H9 (cell line): ENCODE measurements at regions not wholly inside any gene's neighbourhood (a gene's known extent, or its start where the extent isn't known, plus 50 kb on each side); places are given as distances from the start of the nearest gene placed in this dataset.

Experiments
- DNase-seq: peaks from one replicate; pipeline ENCODE4 v3.0.0-alpha.2; 2017
- H2AFZ ChIP-seq: one replicate; pipeline ENCODE4 v1.6.1; 2013; ENCODE audit warnings: mild to moderate bottlenecking, low read length, control low read depth, moderate library complexity
- H2AK5ac ChIP-seq: 2 replicates; pipeline ENCODE4 v1.6.1; 2013; ENCODE audit warnings: low read length, control low read depth, mixed read lengths; ENCODE audit not compliant: insufficient read length
- H2BK120ac ChIP-seq: one replicate; pipeline ENCODE4 v1.6.1; 2013; ENCODE audit warnings: low read depth, mild to moderate bottlenecking, low read length, control low read depth, inconsistent platforms; ENCODE audit not compliant: poor library complexity, severe bottlenecking
- H2BK12ac ChIP-seq: 2 replicates; pipeline ENCODE4 v1.6.1; 2013; ENCODE audit warnings: low read length, control low read depth, mixed read lengths, low read depth; ENCODE audit not compliant: insufficient read length
- H2BK15ac ChIP-seq: 2 replicates; pipeline ENCODE4 v1.6.1; 2013; ENCODE audit warnings: low read depth, low read length, control low read depth
- H2BK20ac ChIP-seq: one replicate; pipeline ENCODE4 v1.6.1; 2013; ENCODE audit warnings: low read depth, mild to moderate bottlenecking, low read length, control low read depth, inconsistent platforms; ENCODE audit not compliant: poor library complexity, severe bottlenecking
- H2BK5ac ChIP-seq: 2 replicates; pipeline ENCODE4 v1.6.1; 2013; ENCODE audit warnings: low read length, control low read depth, mixed read lengths; ENCODE audit not compliant: insufficient read length
- H3K14ac ChIP-seq: 2 replicates; pipeline ENCODE4 v1.6.1; 2013; ENCODE audit warnings: low read length, control low read depth; ENCODE audit not compliant: insufficient read depth
- H3K18ac ChIP-seq: 2 replicates; pipeline ENCODE4 v1.6.1; 2013; ENCODE audit warnings: low read depth, mild to moderate bottlenecking, mixed read lengths, low read length, control low read depth; ENCODE audit not compliant: insufficient read length
- H3K23ac ChIP-seq: 2 replicates; pipeline ENCODE4 v1.6.1; 2013; ENCODE audit warnings: low read length, control low read depth, mixed read lengths, low read depth; ENCODE audit not compliant: insufficient read length
- H3K23me2 ChIP-seq: 2 replicates; pipeline ENCODE4 v1.6.1; 2013; ENCODE audit warnings: low read depth, mild to moderate bottlenecking, mixed read lengths, low read length, control low read depth; ENCODE audit not compliant: insufficient read length, poor library complexity, severe bottlenecking
- H3K27ac ChIP-seq: 2 replicates; pipeline ENCODE4 v1.5.1; 2013; ENCODE audit warnings: low read length, control low read depth, mixed read lengths, low read depth; ENCODE audit not compliant: insufficient read length
- H3K27me3 ChIP-seq: 2 replicates; pipeline ENCODE4 v1.6.1; 2013; ENCODE audit warnings: low read length, control low read depth, inconsistent platforms; ENCODE audit not compliant: insufficient read depth
- H3K4ac ChIP-seq: 2 replicates; pipeline ENCODE4 v1.6.1; 2013; ENCODE audit warnings: low read depth, mild to moderate bottlenecking, control low read depth, inconsistent platforms, low read length, moderate library complexity
- H3K4me1 ChIP-seq: 2 replicates; pipeline ENCODE4 v1.6.1; 2013; ENCODE audit warnings: low read length, control low read depth, inconsistent platforms; ENCODE audit not compliant: insufficient read depth
- H3K4me2 ChIP-seq: 2 replicates; pipeline ENCODE4 v1.6.1; 2013; ENCODE audit warnings: low read length, control low read depth, mixed read lengths; ENCODE audit not compliant: insufficient read length, insufficient read depth
- H3K56ac ChIP-seq: 2 replicates; pipeline ENCODE4 v1.6.1; 2013; ENCODE audit warnings: low read depth, mild to moderate bottlenecking, mixed read lengths, low read length, control low read depth; ENCODE audit not compliant: insufficient read length
- H3K79me1 ChIP-seq: 2 replicates; pipeline ENCODE4 v1.6.1; 2013; ENCODE audit warnings: low read depth, mild to moderate bottlenecking, moderate library complexity, low read length, control low read depth, inconsistent platforms; ENCODE audit not compliant: insufficient read depth, poor library complexity, severe bottlenecking
- H3K79me2 ChIP-seq: 2 replicates; pipeline ENCODE4 v1.6.1; 2013; ENCODE audit warnings: low read length, control low read depth, inconsistent platforms; ENCODE audit not compliant: insufficient read depth
- H3K9ac ChIP-seq: 2 replicates; pipeline ENCODE4 v1.6.1; 2013; ENCODE audit warnings: low read length, control low read depth, mixed read lengths; ENCODE audit not compliant: insufficient read length; ENCODE audit errors: extremely low read depth
- H3K9me3 ChIP-seq: one replicate; pipeline ENCODE4 v1.6.1; 2013; ENCODE audit warnings: low read depth, low read length, inconsistent platforms; ENCODE audit not compliant: control insufficient read depth
- H3T11ph ChIP-seq: one replicate; pipeline ENCODE4 v1.6.1; 2013; ENCODE audit warnings: mild to moderate bottlenecking, low read length, control low read depth, inconsistent platforms
- H4K20me1 ChIP-seq: one replicate; pipeline ENCODE4 v1.6.1; 2013; ENCODE audit not compliant: control insufficient read depth, insufficient read length, insufficient read depth
- H4K5ac ChIP-seq: 2 replicates; pipeline ENCODE4 v1.6.1; 2013; ENCODE audit warnings: low read depth, mild to moderate bottlenecking, mixed read lengths, low read length, control low read depth; ENCODE audit not compliant: insufficient read length
- H4K8ac ChIP-seq: replicated peaks from 2 replicates; pipeline ENCODE4 v1.6.1; 2013; ENCODE audit warnings: low read length, control low read depth, mixed read lengths, low read depth; ENCODE audit not compliant: insufficient read length
- H4K91ac ChIP-seq: 2 replicates; pipeline ENCODE4 v1.6.1; 2013; ENCODE audit warnings: low read depth, mild to moderate bottlenecking, moderate library complexity, mixed read lengths, low read length, control low read depth; ENCODE audit not compliant: insufficient read length
- H3K27ac Mint-ChIP-seq, 3 experiments: 2 replicates in 2 of 3; 3 replicates in 1 of 3; pipeline ENCODE4 v1.8.0; 2020 to 2021; ENCODE audit warnings: mixed read lengths in 3 of 3, mild to moderate bottlenecking in 1 of 3, moderate library complexity in 1 of 3
- H3K27me3 Mint-ChIP-seq: 2 replicates; pipeline ENCODE4 v1.8.0; 2021; ENCODE audit warnings: low read depth, mild to moderate bottlenecking, moderate library complexity, mixed read lengths
- H3K36me3 Mint-ChIP-seq, 3 experiments: 2 replicates in 2 of 3; 3 replicates in 1 of 3; pipeline ENCODE4 v1.8.0; 2020 to 2021; ENCODE audit warnings: low read depth in 3 of 3, mixed read lengths in 3 of 3; ENCODE audit not compliant: insufficient read depth in 1 of 3
- H3K4me1 Mint-ChIP-seq, 2 experiments: 2 replicates each; pipeline ENCODE4 v1.8.0; 2020; ENCODE audit warnings: mixed read lengths in 2 of 2
- H3K4me3 Mint-ChIP-seq, 2 experiments: 2 replicates in 1 of 2; 3 replicates in 1 of 2; pipeline ENCODE4 v1.8.0; 2020 to 2021; ENCODE audit warnings: mild to moderate bottlenecking in 2 of 2, mixed read lengths in 2 of 2, moderate library complexity in 1 of 2
- H3K9me3 Mint-ChIP-seq, 2 experiments: 2 replicates in 1 of 2; 3 replicates in 1 of 2; pipeline ENCODE4 v1.8.0; 2020; ENCODE audit warnings: mild to moderate bottlenecking in 2 of 2, mixed read lengths in 2 of 2, moderate library complexity in 1 of 2
- WGBS: extraction: QIAGEN DNeasy Blood & Tissue Kit; methylation state at CpG from one replicate; pipeline ENCODE4 v1.1.7; 2013; ENCODE audit warnings: missing lambda C conversion rate, low lambda C conversion rate, mixed read lengths; ENCODE audit not compliant: insufficient read length; ENCODE audit errors: extremely low coverage; 5-methylcytosine and 5-hydroxymethylcytosine counted together
- TF ChIP-seq, protein P1 (sequence below): fragments of 200-600 bp; sonication (generic); conservative IDR thresholded peaks from 3 replicates; pipeline ENCODE4 v1.8.0; 2021; ENCODE audit warnings: antibody characterized with exemption, mild to moderate bottlenecking

DNA sequence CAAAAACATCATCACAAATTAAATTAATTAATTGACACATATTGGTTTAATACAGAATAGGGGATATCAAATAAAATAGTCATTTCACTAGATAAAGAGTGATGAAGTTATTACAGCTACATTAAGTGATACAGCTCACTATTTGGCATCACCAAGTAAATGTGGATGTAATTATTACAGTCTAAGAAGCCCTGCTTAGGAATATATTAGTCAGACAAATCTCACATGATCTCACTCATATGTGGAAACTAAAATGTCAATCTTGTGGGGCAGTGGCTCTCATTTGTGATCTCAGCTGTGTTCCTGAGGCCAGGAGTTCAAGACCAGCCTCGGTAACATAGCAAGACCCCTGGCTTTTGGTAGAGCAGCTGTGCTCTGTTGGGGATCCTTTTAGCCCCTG lies 233.4 kb upstream of the RGMB start:
- Mint-ChIP-seq H3K4me3 (no peak overlapping the region), H3K4me1 (peaks cover 22 to 24% of the 10 kb centered on the region in 2 experiments), H3K9me3 (peaks cover 5% of the 10 kb centered on the region in 2 experiments; a peak in 4 of 5 replicates), H3K36me3 (peaks cover 2 to 10% (median 3%) of the 10 kb centered on the region in 3 experiments; a peak in 5 of 7 replicates), H3K27ac (no peak overlapping the region), H3K27me3 (no peaks in the 10 kb centered on the region)
- H3K4me1 ChIP-seq = no peaks in the 10 kb centered on the region
- H3K9ac ChIP-seq = no peak overlapping the region
- no peaks in the 10 kb centered on the region for H3K9me3 ChIP-seq
- no peak overlapping the region for H2BK12ac ChIP-seq
- H2BK15ac ChIP-seq = no peak overlapping the region
- H4K91ac ChIP-seq = no peak overlapping the region
- DNase-seq = no peak
- no peak overlapping the region for H3K14ac ChIP-seq
- H3T11ph ChIP-seq = no peak overlapping the region
- no peak overlapping the region for H2AK5ac ChIP-seq
- H2BK120ac ChIP-seq = no peak overlapping the region
- no peak overlapping the region for H4K5ac ChIP-seq
- no peak overlapping the region for H3K23ac ChIP-seq
- no peaks in the 10 kb centered on the region for H3K23me2 ChIP-seq
- no CpG with 5 or more reads among the region's 1 CpG for WGBS
- no peak overlapping the region for H3K56ac ChIP-seq
- H3K79me2 ChIP-seq = no peaks in the 10 kb centered on the region
- no peaks in the 10 kb centered on the region for H3K79me1 ChIP-seq
- TF ChIP-seq, protein P1, sequence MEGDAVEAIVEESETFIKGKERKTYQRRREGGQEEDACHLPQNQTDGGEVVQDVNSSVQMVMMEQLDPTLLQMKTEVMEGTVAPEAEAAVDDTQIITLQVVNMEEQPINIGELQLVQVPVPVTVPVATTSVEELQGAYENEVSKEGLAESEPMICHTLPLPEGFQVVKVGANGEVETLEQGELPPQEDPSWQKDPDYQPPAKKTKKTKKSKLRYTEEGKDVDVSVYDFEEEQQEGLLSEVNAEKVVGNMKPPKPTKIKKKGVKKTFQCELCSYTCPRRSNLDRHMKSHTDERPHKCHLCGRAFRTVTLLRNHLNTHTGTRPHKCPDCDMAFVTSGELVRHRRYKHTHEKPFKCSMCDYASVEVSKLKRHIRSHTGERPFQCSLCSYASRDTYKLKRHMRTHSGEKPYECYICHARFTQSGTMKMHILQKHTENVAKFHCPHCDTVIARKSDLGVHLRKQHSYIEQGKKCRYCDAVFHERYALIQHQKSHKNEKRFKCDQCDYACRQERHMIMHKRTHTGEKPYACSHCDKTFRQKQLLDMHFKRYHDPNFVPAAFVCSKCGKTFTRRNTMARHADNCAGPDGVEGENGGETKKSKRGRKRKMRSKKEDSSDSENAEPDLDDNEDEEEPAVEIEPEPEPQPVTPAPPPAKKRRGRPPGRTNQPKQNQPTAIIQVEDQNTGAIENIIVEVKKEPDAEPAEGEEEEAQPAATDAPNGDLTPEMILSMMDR = no peak
- no peak overlapping the region for H3K18ac ChIP-seq
- no peak overlapping the region for H3K4me2 ChIP-seq
- no peaks in the 10 kb centered on the region for H4K20me1 ChIP-seq
- H2BK20ac ChIP-seq = no peak overlapping the region
- no peak overlapping the region for H2BK5ac ChIP-seq
- H3K4ac ChIP-seq = no peak overlapping the region
- no peak overlapping the region for H4K8ac ChIP-seq
- H2AFZ ChIP-seq = no peak overlapping the region
- no peak overlapping the region for H3K27ac ChIP-seq
- no peaks in the 10 kb centered on the region for H3K27me3 ChIP-seq
